ENCODE measurements at regions not wholly inside any gene's neighbourhood (a gene's known extent, or its start where the extent isn't known, plus 50 kb on each side); places are given as distances from the start of the nearest gene placed in this dataset.

- H3K27ac Mint-ChIP-seq = peak overlapping the region in 1 of 3 experiments; percentile 54; a peak in 1 of 7 replicates
- no peaks in the 10 kb centered on the region for H3K9me3 Mint-ChIP-seq
- no peak overlapping the region for H2BK20ac ChIP-seq (ENCODE audit: low read depth, low read length, poor library complexity, severe bottlenecking)
- no peak overlapping the region for H4K8ac ChIP-seq (replicated peaks; ENCODE audit: insufficient read length, low read depth, low read length)
- H3K27ac ChIP-seq (ENCODE audit: insufficient read length, low read depth, low read length) = no peak overlapping the region
- no peak overlapping the region for H2BK120ac ChIP-seq (ENCODE audit: low read depth, low read length, poor library complexity, severe bottlenecking)
- no peak overlapping the region for H2BK12ac ChIP-seq (ENCODE audit: insufficient read length, low read depth, low read length)
- no peaks in the 10 kb centered on the region for H3K23me2 ChIP-seq (ENCODE audit: insufficient read length, low read depth, low read length, poor library complexity, severe bottlenecking)
- H4K91ac ChIP-seq (ENCODE audit: insufficient read length, low read depth, low read length) = no peak overlapping the region
- WGBS (ENCODE audit: extremely low coverage, insufficient read length, low lambda C conversion rate) = no CpG with 5 or more reads among the region's 8 CpGs
- H3K4me1 Mint-ChIP-seq = peaks cover 0 to 7% of the 10 kb centered on the region in 2 experiments; a peak in 3 of 4 replicates
- H3T11ph ChIP-seq (ENCODE audit: low read length) = no peak overlapping the region
- no peaks in the 10 kb centered on the region for H3K27me3 ChIP-seq (ENCODE audit: insufficient read depth, low read length)
- no peak overlapping the region for H3K4me3 Mint-ChIP-seq
- no peak for DNase-seq
- H2BK15ac ChIP-seq (ENCODE audit: low read depth, low read length) = no peak overlapping the region
- no peak overlapping the region for H3K18ac ChIP-seq (ENCODE audit: insufficient read length, low read depth, low read length)
- H3K9me3 ChIP-seq (ENCODE audit: control insufficient read depth, low read depth, low read length) = no peaks in the 10 kb centered on the region
- no peak overlapping the region for H2AK5ac ChIP-seq (ENCODE audit: insufficient read length, low read length)
- TF ChIP-seq, protein P1, sequence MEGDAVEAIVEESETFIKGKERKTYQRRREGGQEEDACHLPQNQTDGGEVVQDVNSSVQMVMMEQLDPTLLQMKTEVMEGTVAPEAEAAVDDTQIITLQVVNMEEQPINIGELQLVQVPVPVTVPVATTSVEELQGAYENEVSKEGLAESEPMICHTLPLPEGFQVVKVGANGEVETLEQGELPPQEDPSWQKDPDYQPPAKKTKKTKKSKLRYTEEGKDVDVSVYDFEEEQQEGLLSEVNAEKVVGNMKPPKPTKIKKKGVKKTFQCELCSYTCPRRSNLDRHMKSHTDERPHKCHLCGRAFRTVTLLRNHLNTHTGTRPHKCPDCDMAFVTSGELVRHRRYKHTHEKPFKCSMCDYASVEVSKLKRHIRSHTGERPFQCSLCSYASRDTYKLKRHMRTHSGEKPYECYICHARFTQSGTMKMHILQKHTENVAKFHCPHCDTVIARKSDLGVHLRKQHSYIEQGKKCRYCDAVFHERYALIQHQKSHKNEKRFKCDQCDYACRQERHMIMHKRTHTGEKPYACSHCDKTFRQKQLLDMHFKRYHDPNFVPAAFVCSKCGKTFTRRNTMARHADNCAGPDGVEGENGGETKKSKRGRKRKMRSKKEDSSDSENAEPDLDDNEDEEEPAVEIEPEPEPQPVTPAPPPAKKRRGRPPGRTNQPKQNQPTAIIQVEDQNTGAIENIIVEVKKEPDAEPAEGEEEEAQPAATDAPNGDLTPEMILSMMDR (conservative IDR thresholded peaks at IDR 0.05) = no peak
- no peaks in the 10 kb centered on the region for H3K79me1 ChIP-seq (ENCODE audit: insufficient read depth, low read depth, low read length, poor library complexity, severe bottlenecking)
- H4K5ac ChIP-seq (ENCODE audit: insufficient read length, low read depth, low read length) = no peak overlapping the region
- H3K79me2 ChIP-seq (ENCODE audit: insufficient read depth, low read length) = no peaks in the 10 kb centered on the region
- no peak overlapping the region for H3K23ac ChIP-seq (ENCODE audit: insufficient read length, low read depth, low read length)
- H3K4ac ChIP-seq (ENCODE audit: low read depth, low read length) = no peak overlapping the region
- no peak overlapping the region for H2BK5ac ChIP-seq (ENCODE audit: insufficient read length, low read length)
- H4K20me1 ChIP-seq (ENCODE audit: control insufficient read depth, insufficient read depth, insufficient read length) = no peaks in the 10 kb centered on the region
- H3K56ac ChIP-seq (ENCODE audit: insufficient read length, low read depth, low read length) = no peak overlapping the region
- H3K14ac ChIP-seq (ENCODE audit: insufficient read depth, low read length) = no peak overlapping the region
- H3K27me3 Mint-ChIP-seq (ENCODE audit: low read depth) = no peaks in the 10 kb centered on the region
- H3K4me1 ChIP-seq (ENCODE audit: insufficient read depth, low read length) = no peaks in the 10 kb centered on the region
- H2AFZ ChIP-seq (ENCODE audit: low read length) = no peak overlapping the region
- H3K4me2 ChIP-seq (ENCODE audit: insufficient read depth, insufficient read length, low read length) = no peak overlapping the region
- H3K36me3 Mint-ChIP-seq (ENCODE audit: insufficient read depth in 1 of 3, low read depth in 3 of 3) = no peaks in the 10 kb centered on the region
- no peak overlapping the region for H3K9ac ChIP-seq (ENCODE audit: extremely low read depth, insufficient read length, low read length)
Observed at GRCh38 chr1:70666381-70667140, 255.5 kb downstream of the CTH start.

Data from H9 (cell line).